HG02571 (cell line): ENCODE measurements at regions not wholly inside any gene's neighbourhood (a gene's known extent, or its start where the extent isn't known, plus 50 kb on each side); places are given as distances from the start of the nearest gene placed in this dataset.
A peak's percentile ranks its signal among the peaks of the same experiment; 100 is the strongest.

Experiments used
- ATAC-seq: cut with Tn5 transposase; IDR thresholded peaks from one replicate; pipeline ENCODE4 v1.9.1; 2021; ENCODE audit warnings: mild to moderate bottlenecking, moderate library complexity; ENCODE audit not compliant: unreplicated experiment

DNA sequence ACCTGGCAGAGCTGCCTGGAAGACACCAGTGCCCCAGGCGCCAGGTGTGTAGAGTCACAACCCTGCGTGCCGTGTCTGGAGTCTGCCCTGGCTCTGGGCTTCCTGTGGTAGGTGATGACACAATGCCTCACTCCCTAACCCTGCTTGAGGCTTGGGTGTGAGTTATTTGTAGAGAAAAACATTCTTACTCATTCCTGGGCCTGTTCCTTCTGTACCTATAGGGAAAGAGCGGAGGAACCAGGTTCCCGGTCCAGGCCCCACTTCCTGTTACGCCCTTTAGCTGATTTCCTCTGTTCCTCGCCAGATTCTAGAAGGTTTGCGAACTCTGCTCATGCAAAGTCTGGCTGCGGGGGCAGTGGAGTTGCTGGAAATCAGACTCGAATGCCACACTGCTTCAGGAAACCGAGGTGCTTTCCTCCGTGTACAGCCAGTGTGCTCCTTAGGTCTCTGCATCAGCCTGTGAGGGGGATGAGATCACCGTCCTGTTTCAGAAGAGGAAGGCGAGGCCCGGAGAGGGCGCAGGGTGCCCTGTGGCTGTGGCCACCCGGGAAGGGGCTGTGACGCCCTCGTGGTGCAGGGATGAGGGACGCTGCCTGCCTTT lies 67.1 kb upstream of the DUSP22 start:
- ATAC-seq: no peak

- no peak for ATAC-seq
Observed at GRCh38 chr6:225907-226306, 66.4 kb upstream of the DUSP22 start.

DNA sequence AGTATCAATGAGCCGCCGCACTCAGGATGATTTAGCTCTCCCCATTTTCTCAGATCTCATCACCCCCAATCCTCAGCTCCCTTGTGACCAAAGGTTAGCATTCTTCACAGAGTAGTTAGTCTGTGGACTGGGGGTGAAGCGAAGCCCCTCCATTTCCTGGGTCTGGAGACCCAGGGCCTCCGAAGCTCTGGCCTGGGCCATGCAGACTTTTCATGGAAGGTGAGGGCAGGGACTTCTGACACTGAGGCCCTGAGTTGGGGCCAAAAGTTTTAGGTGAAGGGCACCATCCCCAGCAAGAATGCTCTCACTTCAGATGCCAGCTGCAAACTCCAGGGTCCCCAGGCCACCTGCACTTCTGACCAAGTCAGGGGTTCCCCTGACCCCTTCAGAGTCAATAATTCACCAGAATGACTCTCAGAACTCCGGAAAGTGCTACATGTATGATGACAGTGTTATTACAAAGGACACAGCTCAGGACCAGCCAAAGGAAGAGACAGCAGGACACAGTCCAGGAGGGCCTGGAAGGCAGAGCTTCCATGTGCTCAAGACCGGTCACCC lies 65.7 kb upstream of the DUSP22 start:
- ATAC-seq: no peak

DNA sequence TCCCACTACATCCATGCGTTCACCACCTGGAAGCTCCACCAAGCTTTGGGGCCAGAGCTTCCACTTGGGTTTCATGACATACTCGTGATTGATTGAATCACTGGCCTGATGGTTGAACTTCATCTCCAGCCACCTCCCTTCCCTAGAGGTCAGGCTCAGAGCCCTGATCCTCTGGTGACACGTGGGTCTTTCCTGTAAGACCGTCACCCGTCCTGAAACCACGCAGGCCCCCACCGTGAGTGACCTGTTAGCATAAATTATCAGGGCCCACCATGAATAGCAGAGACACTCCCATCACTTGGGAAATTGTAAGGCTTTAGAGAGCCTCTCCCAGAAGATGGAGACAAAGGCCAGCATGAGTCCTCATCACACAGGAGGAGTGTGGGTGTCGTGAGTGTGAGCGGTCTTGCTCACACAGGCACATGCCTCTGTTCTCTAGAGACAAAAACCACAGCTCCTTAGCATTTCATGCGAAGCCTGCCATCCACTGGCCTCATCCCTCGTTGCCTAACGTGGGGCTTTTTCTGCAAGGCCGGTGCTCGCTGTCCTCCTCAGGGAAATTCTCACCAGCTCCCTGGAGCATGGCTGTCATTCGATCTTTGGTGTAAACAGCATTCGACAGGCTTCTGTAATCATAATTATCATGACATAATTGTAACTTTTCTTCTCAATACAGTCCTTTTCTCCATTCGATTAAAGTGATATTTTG lies 65.1 kb upstream of the DUSP22 start:
- ATAC-seq: peak; percentile 28

DNA sequence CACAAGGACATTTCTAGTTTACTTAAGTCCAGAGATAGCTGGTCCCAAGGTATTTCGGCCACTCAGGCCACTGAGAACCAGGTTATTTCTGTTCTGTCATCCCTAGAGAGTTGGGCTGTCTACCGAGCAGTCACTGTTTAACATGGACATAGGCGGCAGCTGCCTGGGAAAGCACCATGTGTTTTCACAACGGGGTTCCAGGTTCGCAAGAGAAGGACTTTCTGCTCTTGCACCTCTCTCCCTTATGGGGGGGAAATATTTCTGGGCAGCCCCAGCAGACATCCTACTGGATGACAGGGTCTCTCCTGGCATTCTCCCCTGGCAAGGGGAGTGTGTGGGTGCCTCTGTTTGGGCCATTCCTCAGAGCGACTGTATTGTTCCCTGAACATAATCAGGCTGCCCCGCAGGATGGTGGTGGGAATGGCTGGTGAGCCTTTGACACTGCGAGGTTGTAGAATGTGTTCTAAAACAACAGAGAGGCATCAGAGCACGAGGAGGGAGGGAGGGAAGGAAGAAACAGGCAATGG lies 64.4 kb upstream of the DUSP22 start:
- ATAC-seq: peak; percentile 21

DNA sequence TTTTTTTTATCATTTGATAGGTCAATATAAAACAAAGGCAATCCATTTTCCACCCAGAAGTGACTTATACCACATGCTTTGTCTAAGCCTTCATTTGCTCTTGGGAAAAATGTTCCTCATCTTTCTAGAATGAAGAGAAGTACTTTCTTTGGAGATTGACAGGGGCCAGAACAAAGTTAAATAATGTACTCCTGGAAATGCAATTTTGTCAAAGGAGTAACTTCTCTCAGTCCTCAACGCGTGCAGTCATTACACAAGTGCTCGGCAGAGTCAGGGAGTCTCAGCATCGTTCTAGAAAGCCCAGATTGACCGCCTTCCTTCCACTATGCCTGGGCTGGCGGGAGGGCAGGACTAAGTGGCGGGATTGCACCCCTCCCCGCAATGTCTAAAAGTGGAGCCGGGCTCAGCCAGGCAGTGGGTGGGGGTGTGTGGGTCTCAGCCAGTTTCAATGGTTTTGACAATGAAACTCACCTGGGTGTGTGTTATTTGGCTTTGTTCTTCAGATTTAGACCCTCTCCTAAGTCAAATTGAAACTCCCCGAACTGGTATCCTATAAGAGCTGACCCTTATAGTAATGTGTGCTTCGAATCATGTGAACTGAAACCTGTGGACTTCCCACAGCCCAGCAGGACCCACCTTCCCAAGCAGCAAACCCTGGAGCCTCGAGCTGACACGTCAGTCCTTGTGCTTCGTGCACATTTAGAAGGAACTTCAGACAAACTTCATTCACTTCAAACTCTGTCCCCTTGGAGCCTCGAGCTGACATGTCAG lies 63.2 kb upstream of the DUSP22 start:
- ATAC-seq: no peak

GRCh38 chr6:231779-232178 lies 60.5 kb upstream of the DUSP22 start:
- ATAC-seq: no peak

DNA sequence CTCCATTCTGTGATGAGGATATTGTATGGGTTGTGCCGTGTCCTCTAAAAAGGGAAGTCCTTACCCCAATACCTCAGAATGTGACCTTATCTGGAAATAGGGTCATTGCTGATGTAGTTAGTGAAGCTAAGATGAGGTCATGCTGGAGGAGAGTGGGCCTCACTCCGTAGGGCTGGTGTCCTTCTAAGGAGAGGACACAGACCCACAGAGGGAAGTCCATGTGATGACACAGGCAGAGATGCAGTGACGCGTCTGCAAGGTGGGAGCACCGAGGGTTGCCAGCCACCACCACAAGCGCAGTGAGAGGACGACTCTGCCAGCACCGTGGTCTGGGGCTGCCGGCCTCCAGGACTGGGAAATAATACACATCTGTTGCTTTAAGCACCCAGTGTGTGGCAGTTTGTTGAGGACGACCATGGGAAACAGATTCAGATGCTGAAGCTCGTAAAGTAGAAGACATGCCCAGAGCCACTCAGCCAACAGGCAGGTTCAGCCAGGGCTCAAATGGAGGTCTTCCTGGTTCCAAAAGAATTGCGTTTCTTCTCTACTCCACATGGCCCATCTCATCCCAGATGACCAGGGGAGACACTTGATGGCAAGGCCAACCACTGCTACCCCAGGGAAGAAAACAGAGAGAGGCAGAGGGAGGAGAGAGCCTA lies 59.2 kb upstream of the DUSP22 start:
- no peak for ATAC-seq

- no peak for ATAC-seq
Observed at GRCh38 chr6:234706-235372, 57.4 kb upstream of the DUSP22 start.

DNA sequence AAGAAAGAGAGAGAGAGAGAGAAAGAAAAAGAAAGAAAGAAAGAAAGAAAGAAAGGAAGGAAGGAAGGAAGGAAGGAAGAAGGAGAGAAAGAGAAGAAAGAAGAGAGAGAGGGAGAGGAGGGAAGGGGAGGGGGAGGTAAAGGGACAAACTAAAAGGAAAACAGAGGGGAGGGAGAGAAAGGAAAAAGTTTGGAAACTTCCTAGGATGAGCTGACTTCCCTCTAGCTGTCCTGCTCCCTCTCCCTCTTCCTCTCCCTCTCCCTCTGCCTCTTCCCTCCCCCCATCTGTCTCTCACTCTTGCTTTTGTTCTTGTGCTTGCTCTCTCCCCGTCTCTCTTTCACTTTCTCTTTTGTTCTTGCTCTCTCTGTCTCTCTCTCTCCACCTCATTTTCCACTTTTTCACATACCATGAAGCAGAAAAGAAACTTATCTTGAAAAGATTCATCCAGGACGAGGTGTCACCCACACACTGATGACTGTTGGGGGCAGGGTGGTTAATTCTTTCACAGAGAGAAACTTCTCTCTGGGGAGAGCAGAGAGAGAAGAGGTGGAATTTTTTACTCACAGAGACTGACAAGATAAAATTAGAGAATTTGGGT lies 56.4 kb upstream of the DUSP22 start:
- peak; percentile 57 for ATAC-seq

DNA sequence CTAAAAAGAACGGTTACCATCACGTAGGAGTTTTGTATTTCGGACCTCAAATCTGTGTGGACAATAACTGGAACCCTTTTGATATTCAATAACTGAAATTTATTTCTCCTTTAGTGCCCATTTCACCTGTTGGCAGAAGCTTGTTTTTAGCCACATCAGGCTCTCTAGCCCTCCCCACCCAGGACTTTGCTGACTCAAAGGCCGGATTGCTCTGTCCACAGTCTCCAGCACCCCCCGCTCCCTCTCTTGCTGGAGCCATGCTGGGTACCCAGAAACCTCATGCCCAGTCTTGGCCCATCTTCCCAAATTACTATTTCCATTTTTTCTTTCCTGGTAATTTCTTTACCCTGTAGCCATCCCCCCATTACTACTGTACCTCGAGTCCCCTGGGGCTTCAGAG lies 55.8 kb upstream of the DUSP22 start:
- no peak for ATAC-seq

DNA sequence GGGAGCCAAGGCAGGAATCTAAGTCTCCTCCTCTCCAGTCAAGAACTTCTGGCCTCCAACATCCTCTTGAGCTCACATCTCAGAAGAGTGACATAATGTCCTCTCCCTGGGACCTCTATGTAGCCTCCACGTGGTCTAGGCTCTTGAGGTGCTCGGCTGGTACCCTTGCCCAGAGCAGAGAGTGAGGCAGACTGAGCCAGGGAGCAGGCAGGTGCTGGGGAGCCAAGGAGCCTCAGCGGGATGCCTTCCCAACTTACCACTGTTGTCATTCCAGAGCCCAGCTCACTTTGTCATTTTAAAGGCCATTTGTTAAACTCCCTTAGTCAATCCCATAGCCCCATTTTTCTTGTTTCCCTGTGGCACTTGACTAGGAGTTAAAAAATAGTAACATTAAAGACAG lies 52.1 kb upstream of the DUSP22 start:
- no peak for ATAC-seq

DNA sequence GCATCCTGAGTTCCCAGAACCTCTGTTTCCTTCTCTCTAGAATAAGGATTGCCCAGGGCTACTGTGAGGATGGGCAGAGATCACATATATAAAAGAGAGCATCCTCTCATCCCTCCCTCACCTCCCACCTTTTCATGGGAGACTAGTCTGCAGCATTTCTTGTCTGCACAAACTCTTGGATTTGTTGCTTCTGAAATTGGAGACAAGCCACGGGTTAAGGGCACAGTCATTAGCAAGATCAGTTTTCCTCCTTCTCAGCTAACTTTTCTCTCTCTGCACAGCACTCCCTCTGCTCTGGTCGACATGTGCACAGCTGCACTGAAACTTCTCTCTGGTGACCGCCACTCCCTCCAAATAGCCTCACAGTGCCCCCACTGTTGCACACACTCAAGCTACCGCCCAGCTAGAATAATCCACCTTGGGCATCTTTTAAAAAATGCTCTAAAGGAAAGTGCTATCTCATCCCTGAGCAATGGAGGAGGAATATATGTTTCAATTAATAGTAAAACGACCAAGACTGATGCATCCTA lies 50.9 kb upstream of the DUSP22 start:
- ATAC-seq: no peak
